CD4-positive, alpha-beta T cell treated with Interleukin-10 for 1 hour (primary cell): ENCODE measurements at regions not wholly inside any gene's neighbourhood (a gene's known extent, or its start where the extent isn't known, plus 50 kb on each side); places are given as distances from the start of the nearest gene placed in this dataset.

Source experiments
- DNase-seq: peaks from one replicate; pipeline ENCODE4 v3.0.0-alpha.2; 2020

DNA sequence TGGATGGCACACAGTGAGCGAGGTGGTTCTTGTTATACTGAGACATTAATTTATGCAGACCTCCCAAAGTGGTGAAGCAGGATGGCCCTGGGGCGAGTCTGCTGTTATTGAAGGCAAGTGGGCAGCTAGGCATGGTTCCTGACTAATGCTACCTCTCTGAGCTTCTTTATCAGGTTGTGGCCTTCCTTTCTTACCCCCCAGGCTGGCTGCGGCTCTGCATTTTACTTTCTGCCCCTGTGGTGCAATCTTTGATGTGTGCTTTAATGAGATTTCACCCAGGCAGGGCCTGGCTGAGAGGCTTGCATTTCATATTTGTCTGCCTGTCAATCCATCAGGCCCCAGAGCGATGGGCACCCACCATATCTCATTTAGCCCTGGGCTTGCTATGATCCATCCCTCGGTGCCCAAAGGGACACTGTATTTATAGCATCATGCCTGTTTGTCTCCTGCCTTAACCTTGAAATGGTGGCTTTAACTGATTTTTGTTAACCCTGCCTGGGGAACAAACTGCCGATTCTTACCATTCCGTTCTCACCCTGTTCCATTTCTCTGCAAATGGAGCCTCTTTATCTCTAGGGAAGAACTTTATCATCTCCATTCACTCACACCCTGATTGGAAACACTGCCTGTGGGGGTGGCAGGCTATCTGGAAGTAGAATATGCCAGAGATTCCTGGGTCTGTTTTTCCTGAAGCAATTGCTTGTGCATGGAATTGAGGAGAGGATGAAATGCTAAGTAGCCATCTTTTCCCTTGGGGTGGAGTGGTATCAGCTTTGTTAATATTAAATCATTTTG lies 316.2 kb upstream of the THSD7B start:
- DNase-seq, result no peak

DNA sequence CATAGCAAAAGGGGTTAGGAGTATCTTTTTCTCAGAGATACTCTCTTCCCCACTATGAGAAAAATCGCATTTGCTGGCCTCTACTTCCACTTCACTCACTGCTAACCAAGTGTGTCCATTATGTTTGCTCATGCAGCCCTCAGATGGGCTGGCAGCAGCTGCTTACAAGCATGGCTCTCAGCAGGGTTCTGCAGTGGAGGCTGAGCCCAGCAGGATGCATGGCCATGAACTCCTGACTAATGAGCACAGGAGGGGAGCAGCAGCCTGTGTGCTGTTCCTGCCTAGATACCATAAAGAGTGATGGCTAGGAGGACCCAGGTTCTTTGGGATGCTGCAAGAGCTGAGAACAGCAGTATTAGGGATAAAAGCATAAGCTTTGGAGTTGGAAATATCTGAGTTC lies 316.9 kb upstream of the THSD7B start:
- DNase-seq, result no peak

DNA sequence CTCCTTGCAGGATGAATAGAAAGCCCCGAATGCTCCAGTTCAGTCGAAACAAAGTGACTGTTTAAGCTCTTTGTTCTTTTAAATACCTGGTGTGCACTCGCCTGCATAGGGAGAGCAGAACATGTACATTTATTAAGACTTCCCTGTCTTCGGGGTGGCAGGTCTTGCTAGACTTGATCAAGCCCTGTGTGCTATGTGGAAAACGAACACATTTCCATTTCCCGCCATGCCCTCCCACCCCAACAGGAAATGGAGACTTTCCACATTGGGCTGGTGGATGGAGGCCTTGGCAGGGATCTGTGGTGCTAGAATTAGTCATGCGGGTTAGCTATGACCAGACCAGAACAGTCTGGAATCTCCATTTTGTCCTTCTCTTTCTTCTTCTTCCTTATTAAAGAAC lies 321.0 kb upstream of the THSD7B start:
- DNase-seq, result no peak

DNA sequence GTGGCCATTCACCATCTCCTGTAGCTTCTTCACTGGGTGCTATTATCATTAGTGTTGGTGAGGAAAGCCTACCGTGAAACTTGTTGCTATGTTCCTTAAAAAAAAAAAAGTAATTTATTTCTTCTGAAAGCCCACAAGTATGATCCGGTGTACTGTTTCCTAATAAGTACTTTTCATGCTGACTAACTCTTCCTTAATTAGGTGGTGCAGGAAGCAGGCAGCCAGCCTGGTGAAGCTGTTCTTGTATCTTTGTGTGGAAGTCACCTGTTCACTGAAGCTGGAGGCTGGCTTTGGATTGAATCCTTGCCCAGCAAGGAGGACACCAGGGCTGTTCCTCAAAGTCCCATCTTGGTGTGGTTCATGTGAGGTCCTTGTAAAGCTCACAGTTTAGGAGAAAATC lies 321.7 kb upstream of the THSD7B start:
- DNase-seq, result no peak

DNA sequence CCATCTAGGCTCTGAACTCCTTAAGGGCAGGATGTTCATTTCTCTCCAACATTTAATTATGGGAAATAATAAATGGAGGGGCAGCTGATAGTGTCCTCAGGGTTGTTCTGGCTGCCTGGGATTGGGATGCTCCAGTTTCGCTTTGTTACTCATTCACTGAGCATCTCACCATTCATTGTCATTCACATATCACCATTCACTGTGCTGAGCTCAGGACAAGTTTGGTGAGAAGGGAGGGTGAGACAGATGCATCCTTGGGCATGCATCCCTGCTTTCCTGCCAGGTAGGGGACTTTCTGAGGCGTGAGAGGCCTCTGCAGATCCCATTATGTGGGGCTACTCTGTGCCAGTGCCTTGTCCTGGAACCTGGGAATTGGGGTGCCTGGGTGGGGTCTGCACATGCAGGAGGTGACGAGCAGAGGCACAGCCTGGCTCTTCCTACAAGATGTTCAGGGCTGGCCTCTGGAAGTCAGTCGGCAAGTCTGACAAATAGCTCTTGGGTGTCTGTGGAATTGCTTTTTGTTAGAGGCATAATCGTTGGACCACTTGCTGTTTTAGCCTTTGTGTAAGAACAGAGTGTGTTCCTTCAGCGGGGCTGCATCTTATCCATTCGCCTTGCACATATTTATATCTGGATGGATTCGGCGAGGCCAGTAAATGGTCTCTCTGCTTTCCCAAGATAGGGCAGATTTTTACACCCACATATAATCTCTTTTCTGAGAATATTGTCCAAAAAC lies 323.2 kb upstream of the THSD7B start:
- DNase-seq, result no peak

DNA sequence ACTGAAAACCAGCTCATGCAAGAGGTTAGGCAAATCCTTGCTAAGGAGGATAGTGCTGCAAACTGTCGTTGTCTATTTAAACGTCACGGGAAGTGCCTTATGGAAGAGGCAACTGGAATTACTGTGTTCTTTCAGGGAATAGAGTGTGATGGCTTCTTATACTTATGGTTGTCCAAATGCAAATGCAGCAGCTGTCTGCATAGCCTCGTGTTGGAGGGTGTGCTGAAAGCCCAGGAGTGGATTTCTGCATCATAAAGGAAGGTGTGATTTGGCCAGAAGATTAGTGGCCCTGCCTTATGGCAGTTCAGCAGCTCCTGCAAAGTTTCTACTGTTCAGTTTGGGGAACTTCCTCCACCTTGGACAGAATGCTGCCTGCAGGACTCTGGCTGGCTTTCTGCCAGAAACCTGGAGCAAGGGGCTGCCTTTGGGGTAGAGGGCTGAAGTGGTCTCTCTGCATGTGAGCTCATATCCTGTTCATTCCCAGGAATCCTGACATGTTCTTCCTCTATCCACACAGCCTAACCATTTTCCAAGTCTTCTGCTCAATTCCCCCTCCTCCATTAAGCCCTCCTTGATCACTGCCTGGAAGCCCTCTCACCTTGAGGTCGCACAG lies 321.2 kb upstream of the CXCR4 start:
- DNase-seq, result no peak

DNA sequence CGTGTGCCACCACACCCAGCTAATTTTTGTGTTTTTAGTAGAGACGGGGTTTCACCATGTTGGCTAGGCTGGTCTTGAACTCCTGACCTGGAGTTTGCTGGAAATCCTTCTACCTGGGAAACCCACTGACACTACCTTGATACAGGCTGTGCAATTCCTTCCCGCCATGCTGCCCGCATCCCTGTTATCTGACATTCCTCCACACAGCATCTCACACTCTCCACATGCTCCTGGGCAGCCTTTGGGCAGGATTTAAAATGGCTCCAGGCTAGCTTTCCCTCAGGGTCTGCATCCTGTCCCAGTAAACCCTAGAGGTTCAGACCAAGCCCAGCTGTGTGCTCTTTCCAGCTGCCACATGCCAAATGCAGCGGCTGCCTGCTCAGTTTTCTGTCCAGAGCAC lies 319.5 kb upstream of the CXCR4 start:
- DNase-seq, result no peak

DNA sequence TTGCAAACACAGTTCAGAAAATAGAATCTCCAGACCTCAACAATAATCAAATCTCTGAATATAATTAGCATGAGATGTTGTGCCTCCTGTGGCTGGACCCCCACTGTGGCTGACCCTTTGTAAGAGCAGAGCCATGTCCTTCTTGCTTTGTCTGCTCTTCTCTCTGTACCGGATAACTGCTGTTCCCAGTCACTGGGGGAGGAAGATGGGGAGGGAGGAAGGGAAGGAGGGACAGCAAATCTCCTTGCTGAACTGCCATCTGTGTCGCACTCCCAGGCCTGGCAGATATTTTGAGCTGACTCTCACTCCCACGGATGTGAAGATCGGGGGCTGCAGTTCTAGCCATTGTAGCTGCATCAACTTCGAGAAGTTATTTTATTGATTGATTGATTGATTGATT lies 319.0 kb upstream of the CXCR4 start:
- DNase-seq, result no peak

DNA sequence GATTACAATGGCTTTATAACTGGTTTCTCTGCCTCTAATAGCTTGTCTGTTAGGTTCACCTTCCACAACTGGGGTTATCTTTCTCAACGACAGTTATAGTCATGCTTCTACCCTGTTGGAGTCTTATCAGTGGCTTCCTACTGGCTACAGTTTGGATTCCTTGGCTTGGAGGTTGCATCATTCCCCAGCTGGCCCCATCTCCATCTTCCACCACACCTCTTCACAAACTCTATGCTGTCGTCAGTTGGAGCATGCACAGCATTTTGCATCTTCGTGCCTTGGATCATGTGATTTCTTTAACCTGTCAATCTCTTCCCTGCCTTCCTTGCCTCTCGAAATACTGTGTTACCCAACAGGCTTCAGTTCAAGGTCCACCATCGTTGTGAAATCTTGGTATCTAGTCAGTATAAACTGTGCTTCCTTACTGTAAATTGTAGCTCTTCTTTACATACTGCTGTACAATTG lies 316.3 kb upstream of the CXCR4 start:
- DNase-seq, result no peak

DNA sequence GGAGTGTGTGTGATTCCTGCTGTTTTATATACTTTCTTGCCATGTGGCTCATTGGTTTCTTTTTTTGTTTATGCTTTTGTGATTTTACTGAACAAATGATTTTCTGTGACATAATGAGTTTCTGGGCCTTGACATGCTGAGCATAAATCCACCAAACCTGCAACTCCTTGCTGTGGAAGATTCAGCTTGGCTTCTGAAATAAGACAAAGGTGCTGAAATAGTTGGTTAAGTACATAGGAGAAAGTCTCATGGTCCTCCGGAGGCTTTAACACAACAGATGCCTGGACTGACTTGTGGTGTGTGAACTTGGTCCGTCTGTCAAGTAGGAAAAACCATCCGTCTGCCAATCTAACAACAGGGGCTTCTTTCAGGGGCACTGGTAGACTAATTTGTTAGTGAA lies 315.3 kb upstream of the CXCR4 start:
- DNase-seq, result no peak

DNA sequence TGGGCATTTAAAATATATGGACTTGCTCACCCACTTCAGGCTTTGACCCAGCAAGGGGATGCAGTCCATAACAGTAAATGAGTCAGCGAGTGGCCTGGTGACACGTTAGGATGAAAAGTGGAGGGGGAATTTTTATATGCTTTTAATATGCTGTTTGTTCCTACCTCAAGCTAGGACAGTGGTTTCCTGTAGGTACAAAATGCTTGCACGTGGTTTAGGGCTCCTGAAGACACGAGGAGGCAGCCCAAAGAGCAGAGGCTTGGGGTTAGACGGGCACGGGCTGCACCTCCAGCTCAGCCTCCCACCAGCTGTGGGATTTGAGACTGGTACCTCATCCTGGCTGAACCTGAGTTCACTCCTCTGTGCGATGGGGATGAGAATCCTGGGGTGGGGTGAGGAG lies 306.2 kb upstream of the CXCR4 start:
- peak; percentile 21 for DNase-seq

DNA sequence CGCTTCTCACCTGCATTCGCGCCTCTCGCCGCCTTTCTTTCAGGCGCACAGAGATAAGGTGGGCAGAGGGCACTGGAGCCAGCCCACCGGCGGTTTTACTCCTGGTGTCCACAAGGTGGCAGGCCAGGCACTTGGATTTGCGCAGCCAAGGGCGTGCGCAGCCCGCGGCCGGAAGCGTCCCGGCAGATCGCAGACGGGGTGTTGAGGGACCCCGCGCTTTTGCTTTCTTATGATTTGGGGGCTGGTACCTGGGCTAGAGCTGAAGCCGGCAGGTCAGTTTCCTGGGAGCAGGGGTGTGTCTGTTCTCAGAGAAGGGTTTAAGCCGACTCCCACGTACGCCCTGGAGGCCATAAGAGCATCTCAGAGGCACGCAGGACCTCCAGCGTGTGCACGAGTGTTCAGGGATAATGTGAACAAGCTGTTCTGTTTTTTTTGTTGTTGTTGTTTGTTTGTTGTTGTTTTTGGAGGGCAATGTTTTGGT lies 305.6 kb upstream of the CXCR4 start:
- peak; percentile 79 for DNase-seq

DNA sequence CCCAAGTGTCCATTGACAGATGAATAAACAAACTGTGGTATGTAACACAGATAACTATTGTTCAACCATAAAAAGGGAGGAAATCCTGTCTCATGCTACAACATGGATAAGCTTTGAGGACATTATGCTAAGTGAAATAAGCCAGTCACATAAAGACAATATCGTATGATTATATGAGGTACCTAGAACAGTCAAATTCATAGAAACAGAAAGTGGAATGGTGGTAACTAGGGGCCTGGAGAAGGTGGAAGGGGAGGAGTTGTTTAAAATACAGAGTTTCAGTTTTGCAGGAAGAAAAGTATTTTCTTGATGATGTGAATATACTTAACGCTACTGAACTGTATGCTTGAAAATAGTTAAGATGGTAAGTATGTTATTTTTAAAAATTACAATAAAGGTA lies 304.6 kb upstream of the CXCR4 start:
- no peak for DNase-seq

DNA sequence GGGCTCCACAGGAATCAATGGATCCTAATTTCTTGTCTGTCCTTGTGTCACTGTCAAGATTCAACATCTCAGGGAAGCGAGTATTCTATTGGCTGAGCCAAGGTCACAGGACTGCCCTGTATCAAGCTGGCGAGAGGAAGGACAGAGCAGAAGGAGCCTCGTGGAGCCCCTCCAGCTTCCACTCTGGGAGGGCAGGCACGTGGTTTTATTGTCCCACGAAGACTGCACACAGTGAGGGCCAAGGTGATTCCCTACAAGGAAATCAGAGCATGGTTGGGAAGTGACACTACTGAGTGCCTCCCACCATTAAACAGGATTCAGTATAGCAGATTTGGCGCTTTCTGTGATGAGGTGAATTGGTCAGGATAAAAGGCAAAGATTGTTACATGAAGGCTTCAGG lies 302.4 kb upstream of the CXCR4 start:
- DNase-seq, result no peak

DNA sequence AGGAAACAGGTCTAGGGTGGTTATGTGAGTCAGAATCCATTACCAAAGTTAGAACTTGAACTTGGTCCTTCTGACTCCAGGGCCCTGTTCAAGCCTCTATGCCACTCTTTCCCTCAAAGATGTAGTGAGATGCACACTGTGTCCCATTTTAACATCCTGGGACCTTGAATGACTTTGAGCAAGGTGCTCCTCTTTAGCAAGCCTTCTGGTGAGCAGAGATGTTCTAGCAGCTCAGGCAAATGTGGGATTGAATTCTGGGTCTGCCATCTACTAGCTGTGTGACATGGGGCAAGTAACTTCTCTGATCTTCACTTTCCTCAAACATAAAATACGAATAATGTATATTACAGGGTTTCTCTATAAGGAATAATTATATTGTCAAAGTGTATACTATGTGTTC lies 294.0 kb upstream of the CXCR4 start:
- DNase-seq, result no peak

DNA sequence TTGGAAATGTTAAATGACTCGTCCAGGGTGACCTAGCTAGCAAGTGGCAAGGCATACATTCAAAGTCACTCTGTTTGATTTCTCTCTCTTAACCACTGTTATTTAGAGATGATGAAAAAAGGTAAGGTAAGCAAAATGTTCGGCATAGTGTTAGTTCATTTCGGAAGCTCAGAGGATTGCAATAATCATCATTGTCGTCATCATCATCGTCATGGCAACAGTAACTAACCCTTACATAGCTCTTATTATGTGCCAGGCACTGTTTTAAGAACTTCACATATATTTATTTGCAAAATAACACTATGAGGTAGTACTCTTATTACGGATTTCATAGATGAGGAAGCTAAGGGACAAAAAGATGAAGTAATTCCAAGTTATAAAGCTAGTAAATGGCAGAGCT lies 292.7 kb upstream of the CXCR4 start:
- DNase-seq, result no peak

DNA sequence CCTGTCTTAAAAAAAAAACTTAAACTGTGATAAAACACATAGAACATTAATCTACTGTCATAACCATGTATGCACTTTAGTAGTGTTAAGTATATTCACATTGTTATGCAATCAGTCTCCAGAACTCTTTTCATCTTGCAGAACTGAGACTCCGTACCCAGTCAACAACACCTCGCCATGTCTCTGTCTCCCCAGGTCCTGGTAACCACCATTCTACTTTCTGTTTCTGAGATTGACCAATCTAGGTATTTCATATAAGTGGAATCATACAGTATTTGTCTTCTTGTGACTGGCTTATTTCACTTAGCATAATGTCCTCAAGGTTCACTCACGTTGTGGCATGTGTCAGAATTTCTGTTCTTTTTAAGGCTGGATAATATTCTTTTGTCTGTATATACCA lies 290.8 kb upstream of the CXCR4 start:
- no peak for DNase-seq

DNA sequence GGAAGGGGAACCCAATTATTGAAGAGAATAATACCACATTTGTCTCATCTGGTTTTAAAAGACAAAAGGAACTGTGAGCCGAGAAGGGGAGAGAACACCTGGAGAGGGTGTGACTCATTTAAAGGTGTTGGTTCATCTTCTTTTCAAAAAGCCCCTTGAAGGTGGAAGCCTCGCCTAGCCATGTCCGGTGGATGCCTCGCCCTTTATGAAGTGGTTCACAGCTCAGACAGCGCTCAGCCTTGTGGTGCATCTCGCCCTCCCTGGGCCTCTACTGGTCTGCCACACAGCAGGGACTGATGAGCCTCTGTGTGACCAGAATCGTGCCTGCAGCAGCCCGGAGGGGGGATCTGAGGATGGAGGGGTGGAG lies 290.0 kb upstream of the CXCR4 start:
- DNase-seq, result no peak

DNA sequence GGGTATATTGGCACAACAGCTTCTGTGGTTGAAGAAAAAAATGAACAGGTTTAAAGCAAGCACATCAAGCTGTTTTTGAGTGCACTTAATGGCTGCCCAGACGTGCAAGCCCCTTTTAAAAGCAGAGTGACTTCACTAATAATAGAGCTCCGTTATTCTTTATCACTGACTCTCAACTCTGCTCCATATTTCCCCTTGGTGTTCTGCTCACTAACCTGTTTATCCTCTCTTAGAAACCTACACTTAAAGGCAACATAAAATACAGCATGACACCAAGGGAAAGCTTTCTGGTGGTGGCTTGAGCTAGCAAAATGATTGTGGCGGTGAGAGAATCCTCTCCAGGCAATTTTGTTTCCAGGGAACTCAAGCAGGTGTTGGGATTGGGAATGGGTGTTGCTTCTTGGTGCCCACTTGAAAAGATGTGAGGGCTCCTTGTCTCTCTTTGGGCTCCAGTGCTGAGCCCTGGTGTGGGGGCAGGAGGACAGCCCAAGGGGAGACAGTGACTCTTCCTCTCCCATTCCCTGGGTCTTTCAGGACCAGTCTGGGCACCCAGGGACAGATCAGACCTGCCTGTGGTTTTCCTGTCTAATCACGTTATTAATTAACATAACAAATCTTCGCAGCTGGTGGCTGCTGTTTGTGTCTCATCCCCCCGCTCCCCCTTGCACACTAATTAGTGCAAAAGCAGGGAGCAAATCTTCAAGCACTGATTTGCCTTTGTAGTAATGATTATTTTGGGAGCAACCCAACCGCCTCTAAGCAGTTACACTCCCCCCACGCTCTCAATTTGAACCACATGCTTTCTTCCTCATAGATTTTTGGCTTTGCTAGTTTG lies 289.4 kb upstream of the CXCR4 start:
- DNase-seq, result no peak

DNA sequence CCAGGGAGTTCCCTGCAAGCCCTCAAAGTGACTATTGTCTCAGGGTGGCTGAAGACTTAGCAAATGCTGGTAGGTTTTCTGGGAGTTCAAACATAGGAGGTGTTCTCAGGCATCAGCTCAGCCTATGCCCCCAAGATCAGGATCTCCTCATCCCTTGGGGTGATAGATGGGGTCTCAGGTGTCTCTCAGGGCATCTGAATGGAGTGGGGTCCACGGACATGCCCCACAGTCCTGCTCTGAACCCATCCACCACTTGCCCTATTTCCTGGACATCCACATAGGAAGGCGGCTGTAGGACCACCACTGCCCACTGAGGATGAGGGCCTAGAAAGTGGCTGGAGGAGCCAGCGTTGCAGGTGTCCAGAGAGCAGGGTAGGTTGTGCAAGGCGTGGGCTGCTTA lies 287.0 kb upstream of the CXCR4 start:
- no peak for DNase-seq

DNA sequence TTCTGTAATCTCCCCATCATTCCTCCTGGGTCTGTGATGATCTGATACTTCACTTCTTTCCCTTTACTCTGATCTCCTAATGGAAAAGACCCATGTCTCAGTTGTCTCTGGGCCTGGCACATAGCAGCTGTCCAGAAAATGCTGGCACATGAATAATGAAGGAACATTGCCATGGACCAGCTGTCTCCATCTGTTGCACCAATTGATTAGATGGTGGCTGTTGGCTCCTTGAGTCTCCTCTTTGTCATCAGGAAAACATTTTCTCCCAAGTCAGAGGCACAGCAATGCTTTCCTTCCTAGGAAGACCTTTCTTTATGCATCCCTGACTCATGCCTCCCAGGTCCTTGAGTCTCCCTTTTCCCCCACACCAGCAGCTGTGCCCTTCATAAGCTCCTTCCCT lies 286.2 kb upstream of the CXCR4 start:
- no peak for DNase-seq

DNA sequence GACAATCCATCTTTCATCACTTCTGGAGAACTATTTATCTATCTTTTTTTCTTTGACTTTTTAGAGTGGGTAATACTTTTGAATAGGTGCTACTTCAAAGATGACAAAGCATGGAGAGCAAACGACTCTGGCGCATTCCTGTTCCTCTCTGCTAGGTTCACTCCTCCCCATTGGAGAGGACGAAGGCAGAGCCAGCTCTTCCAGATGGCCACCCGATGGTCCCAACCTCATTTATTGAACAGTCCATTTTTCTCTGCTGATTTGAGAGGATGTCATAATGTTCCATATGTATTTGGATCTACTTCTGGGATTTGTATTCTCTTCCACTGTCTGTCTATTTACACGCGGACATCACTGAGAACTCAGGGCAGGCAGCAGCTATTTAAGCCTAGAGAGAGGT lies 284.3 kb upstream of the CXCR4 start:
- no peak for DNase-seq

DNA sequence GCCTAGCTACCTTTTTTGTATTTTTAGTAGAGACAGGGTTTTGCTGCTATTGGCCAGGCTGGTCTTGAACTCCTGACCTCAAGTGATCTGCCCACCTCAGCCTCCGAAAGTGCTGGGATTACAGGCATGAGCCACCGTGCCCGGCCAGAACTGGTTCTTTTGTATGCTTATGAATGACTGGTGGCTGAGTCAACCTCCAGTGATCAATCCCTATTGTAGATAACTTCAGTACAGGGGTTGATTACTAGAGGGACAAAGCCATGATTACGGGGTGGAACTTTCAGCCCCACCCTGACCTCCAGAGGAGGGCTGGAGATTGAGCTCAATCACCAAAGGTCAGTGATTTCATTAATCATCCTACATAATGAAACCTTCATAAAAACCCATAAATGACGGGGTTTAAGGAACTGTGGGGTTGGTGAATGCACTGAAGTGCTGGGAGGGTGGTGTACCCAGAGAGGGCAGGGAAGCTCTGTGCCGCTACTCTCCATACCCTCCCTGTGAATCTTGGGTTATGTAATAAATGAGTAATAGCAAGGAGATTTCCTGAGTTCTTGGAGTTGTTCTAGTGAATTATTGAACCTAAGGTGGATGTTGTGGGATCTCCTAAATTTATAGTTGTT lies 281.8 kb upstream of the CXCR4 start:
- no peak for DNase-seq
